Endodermal cell (in vitro differentiated cells): ENCODE measurements at regions not wholly inside any gene's neighbourhood (a gene's known extent, or its start where the extent isn't known, plus 50 kb on each side); places are given as distances from the start of the nearest gene placed in this dataset.

ENCODE experiments used
- DNase-seq: peaks from one replicate; pipeline ENCODE4 v3.0.0-alpha.2; 2017
- H3K27ac ChIP-seq: 2 replicates; pipeline ENCODE4 v1.5.1; 2013; ENCODE audit warnings: mild to moderate bottlenecking, low read depth, low read length, moderate library complexity
- H3K27me3 ChIP-seq: 2 replicates; pipeline ENCODE4 v1.6.1; 2013; ENCODE audit warnings: mild to moderate bottlenecking, low read length, moderate library complexity; ENCODE audit not compliant: insufficient read depth, control insufficient read depth, poor library complexity, severe bottlenecking
- H3K36me3 ChIP-seq: 2 replicates; pipeline ENCODE4 v1.7.0; 2013; ENCODE audit warnings: mild to moderate bottlenecking, low read length, moderate library complexity; ENCODE audit not compliant: control insufficient read depth, insufficient read depth
- H3K4me1 ChIP-seq: one replicate; pipeline ENCODE4 v1.7.0; 2013; ENCODE audit warnings: low read length; ENCODE audit not compliant: control insufficient read depth, insufficient read depth
- H3K4me3 ChIP-seq: 2 replicates; pipeline ENCODE4 v1.5.1; 2013; ENCODE audit warnings: mild to moderate bottlenecking, low read length, moderate library complexity
- H3K9ac ChIP-seq: 2 replicates; pipeline ENCODE4 v1.6.1; 2013; ENCODE audit warnings: mild to moderate bottlenecking, low read length, moderate library complexity; ENCODE audit not compliant: poor library complexity, severe bottlenecking; ENCODE audit errors: extremely low read depth
- H3K9me3 ChIP-seq: 2 replicates; pipeline ENCODE4 v1.6.1; 2013; ENCODE audit warnings: mild to moderate bottlenecking, low read length, moderate library complexity; ENCODE audit not compliant: control insufficient read depth
- H3K27ac Mint-ChIP-seq: 2 replicates; pipeline ENCODE4 v1.8.0; 2020; ENCODE audit warnings: mixed read lengths
- H3K27me3 Mint-ChIP-seq: 2 replicates; pipeline ENCODE4 v1.8.0; 2021; ENCODE audit warnings: mild to moderate bottlenecking, mixed read lengths; ENCODE audit not compliant: insufficient read depth
- H3K36me3 Mint-ChIP-seq: 2 replicates; pipeline ENCODE4 v1.8.0; 2020; ENCODE audit warnings: low read depth, mixed read lengths
- H3K4me1 Mint-ChIP-seq: 2 replicates; pipeline ENCODE4 v1.8.0; 2020; ENCODE audit warnings: mixed read lengths
- H3K4me3 Mint-ChIP-seq: 2 replicates; pipeline ENCODE4 v1.8.0; 2020; ENCODE audit warnings: mild to moderate bottlenecking, moderate library complexity, mixed read lengths
- H3K9me3 Mint-ChIP-seq: 2 replicates; pipeline ENCODE4 v1.8.0; 2020; ENCODE audit warnings: mild to moderate bottlenecking, mixed read lengths
- CTCF ChIP-seq: fragments of 200-600 bp; sonication (generic); conservative IDR thresholded peaks from 2 replicates; pipeline ENCODE4 v1.5.0; 2021; ENCODE audit warnings: antibody characterized with exemption, mild to moderate bottlenecking
- WGBS, 2 experiments: methylation state at CpG; one replicate each; pipeline versions ENCODE4 v1.1.5 to v1.1.7; 2013; ENCODE audit warnings: missing lambda C conversion rate in 2 of 2, mixed read lengths in 1 of 2; ENCODE audit not compliant: insufficient coverage in 1 of 2, insufficient read length in 1 of 2; 5-methylcytosine and 5-hydroxymethylcytosine counted together

- no peak overlapping the region for H3K9ac ChIP-seq
- H3K27ac ChIP-seq, result no peak overlapping the region
- no peak overlapping the region for H3K4me3 Mint-ChIP-seq
- H3K27me3 Mint-ChIP-seq, result peaks cover 11% of the 10 kb centered on the region
- no peaks in the 10 kb centered on the region for H3K36me3 ChIP-seq
- peaks cover 5% of the 10 kb centered on the region for H3K9me3 Mint-ChIP-seq
- TF ChIP-seq CTCF, result no peak
- DNase-seq, result no peak
- H3K36me3 Mint-ChIP-seq, result no peaks in the 10 kb centered on the region
- H3K4me1 ChIP-seq, result no peaks in the 10 kb centered on the region
- 89 to 93% methylated on average over 6 to 11 of the region's 11 CpGs for WGBS, 2 experiments
- no peaks in the 10 kb centered on the region for H3K9me3 ChIP-seq
- H3K27me3 ChIP-seq, result no peaks in the 10 kb centered on the region
- H3K4me3 ChIP-seq, result no peak overlapping the region
- H3K4me1 Mint-ChIP-seq, result no peaks in the 10 kb centered on the region
- H3K27ac Mint-ChIP-seq, result no peak overlapping the region
Measured at GRCh38 chr14:101047326-101047725, 143.8 kb upstream of the RTL1 start.

- Histone ChIP-seq H3K4me1 (no peaks in the 10 kb centered on the region), H3K27ac (no peak overlapping the region), H3K4me3 (no peak overlapping the region), H3K9ac (no peak overlapping the region), H3K27me3 (no peaks in the 10 kb centered on the region), H3K36me3 (no peaks in the 10 kb centered on the region), H3K9me3 (no peaks in the 10 kb centered on the region)
- TF ChIP-seq CTCF, result no peak
- Mint-ChIP-seq H3K27me3 (peaks cover 13% of the 10 kb centered on the region), H3K9me3 (peaks cover 5% of the 10 kb centered on the region), H3K36me3 (no peaks in the 10 kb centered on the region), H3K4me3 (no peak overlapping the region), H3K27ac (no peak overlapping the region), H3K4me1 (no peaks in the 10 kb centered on the region)
- no peak for DNase-seq
- WGBS, 2 experiments, result 95 to 96% methylated on average over 12 to 14 of the region's 14 CpGs
Measured at GRCh38 chr14:101048766-101049165, 145.2 kb upstream of the RTL1 start.

- H3K27me3 Mint-ChIP-seq, result peaks cover 13% of the 10 kb centered on the region
- no peaks in the 10 kb centered on the region for H3K4me1 Mint-ChIP-seq
- H3K27ac Mint-ChIP-seq, result no peak overlapping the region
- H3K36me3 ChIP-seq, result no peaks in the 10 kb centered on the region
- H3K27me3 ChIP-seq, result no peaks in the 10 kb centered on the region
- no peak overlapping the region for H3K4me3 Mint-ChIP-seq
- TF ChIP-seq CTCF, result no peak
- no peak for DNase-seq
- H3K9me3 ChIP-seq, result no peaks in the 10 kb centered on the region
- no peaks in the 10 kb centered on the region for H3K4me1 ChIP-seq
- peaks cover 5% of the 10 kb centered on the region for H3K9me3 Mint-ChIP-seq
- no peak overlapping the region for H3K27ac ChIP-seq
- 93 to 94% methylated on average over 3 to 12 of the region's 12 CpGs for WGBS, 2 experiments
- H3K9ac ChIP-seq, result no peak overlapping the region
- H3K4me3 ChIP-seq, result no peak overlapping the region
- H3K36me3 Mint-ChIP-seq, result no peaks in the 10 kb centered on the region
Measured at GRCh38 chr14:101049511-101049910, 146.0 kb upstream of the RTL1 start.
